Activated naive CD8-positive, alpha-beta T cell treated with anti-CD3 and anti-CD28 coated beads for 36 hours (primary cell): ENCODE measurements at regions not wholly inside any gene's neighbourhood (a gene's known extent, or its start where the extent isn't known, plus 50 kb on each side); places are given as distances from the start of the nearest gene placed in this dataset.

Experiments
- DNase-seq: peaks from one replicate; pipeline ENCODE4 v3.0.0; 2021
- H3K27ac Mint-ChIP-seq: one replicate; pipeline ENCODE4 v1.8.0; 2022; ENCODE audit warnings: mild to moderate bottlenecking, moderate library complexity, mixed read lengths
- H3K27me3 Mint-ChIP-seq: one replicate; pipeline ENCODE4 v1.8.0; 2022; ENCODE audit warnings: mild to moderate bottlenecking, mixed read lengths
- H3K36me3 Mint-ChIP-seq: one replicate; pipeline ENCODE4 v1.8.0; 2021; ENCODE audit warnings: mild to moderate bottlenecking, mixed read lengths
- H3K4me1 Mint-ChIP-seq: one replicate; pipeline ENCODE4 v1.8.0; 2021; ENCODE audit warnings: mixed read lengths
- H3K4me3 Mint-ChIP-seq: one replicate; pipeline ENCODE4 v1.8.0; 2022; ENCODE audit warnings: mild to moderate bottlenecking, moderate library complexity, mixed read lengths
- H3K9me3 Mint-ChIP-seq: one replicate; pipeline ENCODE4 v1.8.0; 2022; ENCODE audit warnings: mixed read lengths

DNA sequence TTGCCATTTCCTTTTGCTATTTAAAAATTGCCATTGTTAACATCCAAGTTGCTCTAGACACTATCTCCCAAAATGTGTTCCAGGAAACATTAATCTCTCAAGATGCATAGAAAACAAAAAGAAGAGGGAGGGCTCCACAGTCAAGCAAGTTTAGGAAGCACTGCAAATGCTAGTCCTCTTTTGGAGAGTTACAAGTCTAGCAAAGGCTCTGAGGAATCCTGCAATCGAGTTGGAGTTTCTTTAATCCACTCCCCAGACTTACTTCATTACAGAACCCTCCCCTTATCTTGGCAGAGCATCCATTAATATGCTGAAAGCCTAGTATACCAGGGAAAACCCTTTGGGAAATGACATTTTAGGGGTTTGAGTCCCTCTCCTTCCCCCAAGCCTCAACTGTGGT lies 147.9 kb downstream of the SYF2 start:
- DNase-seq = no peak
- no peaks in the 10 kb centered on the region for H3K27me3 Mint-ChIP-seq
- no peak overlapping the region for H3K4me3 Mint-ChIP-seq
- H3K9me3 Mint-ChIP-seq = no peaks in the 10 kb centered on the region
- no peak overlapping the region for H3K27ac Mint-ChIP-seq
- H3K4me1 Mint-ChIP-seq = peaks cover 5% of the 10 kb centered on the region
- H3K36me3 Mint-ChIP-seq = no peaks in the 10 kb centered on the region

DNA sequence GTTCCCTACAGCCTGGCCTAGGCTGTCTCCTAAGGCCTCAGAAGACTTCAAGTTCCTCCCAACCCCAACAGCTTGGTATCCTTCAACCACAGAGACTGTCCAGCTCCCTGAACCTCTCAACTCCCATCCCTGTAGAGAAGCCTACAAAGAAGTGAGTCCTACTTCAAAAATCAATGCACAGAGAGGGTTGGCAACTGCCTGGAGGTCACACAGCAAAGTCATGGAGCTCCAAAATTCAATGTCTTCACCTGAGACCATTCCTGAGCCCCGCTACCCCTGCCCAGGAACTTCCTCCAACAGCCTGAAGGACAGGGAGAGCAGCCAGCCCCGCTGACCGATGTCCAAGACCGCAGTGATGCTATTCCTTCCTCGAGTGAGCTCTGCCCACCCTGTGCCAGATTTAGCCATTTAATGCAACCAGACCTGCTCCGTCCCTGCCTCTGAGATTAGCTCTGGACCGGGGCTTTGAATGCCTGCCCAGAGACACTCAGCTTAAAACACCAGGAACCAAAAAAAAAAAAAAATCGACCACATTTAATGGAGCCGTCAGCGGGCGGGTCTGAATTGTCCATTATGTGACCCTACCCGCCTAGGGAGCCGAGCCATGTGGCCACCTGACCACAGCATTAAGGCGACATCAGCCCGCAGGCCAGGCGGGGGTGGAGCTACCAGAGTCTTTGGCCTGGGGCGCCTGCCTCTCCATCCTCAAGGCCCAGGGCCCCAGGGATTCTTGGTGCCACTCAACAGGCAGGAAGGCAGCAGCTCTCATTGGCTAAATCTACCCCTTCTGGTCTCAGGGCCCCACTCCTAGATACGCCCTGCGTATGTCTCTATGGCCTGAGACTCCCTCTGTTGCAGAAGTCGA lies 148.6 kb downstream of the SYF2 start:
- H3K4me1 Mint-ChIP-seq = peaks cover 5% of the 10 kb centered on the region
- no peaks in the 10 kb centered on the region for H3K27me3 Mint-ChIP-seq
- H3K36me3 Mint-ChIP-seq = no peaks in the 10 kb centered on the region
- H3K9me3 Mint-ChIP-seq = no peaks in the 10 kb centered on the region
- DNase-seq = no peak
- no peak overlapping the region for H3K4me3 Mint-ChIP-seq
- no peak overlapping the region for H3K27ac Mint-ChIP-seq

DNA sequence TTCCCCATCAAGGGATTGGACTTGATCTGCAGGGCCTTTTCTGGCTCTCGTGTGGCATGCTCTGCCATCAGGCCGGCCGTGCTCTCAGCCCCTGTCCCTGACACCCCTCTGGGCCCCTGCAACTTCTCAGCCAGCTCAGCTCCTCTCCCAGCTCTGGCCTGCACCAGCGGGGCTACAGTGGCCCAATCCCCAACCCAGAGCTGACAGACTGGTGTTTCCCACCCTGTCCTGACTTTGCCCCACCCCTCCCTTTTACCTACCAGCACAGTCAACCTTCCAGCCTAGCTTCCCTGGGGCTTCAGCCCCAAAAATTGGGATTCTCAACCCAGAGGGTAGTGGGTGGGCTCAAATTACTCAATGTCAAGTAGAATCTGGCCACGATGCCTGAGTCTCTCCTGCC lies 149.3 kb downstream of the SYF2 start:
- no peak overlapping the region for H3K4me3 Mint-ChIP-seq
- no peaks in the 10 kb centered on the region for H3K36me3 Mint-ChIP-seq
- peaks cover 3% of the 10 kb centered on the region for H3K4me1 Mint-ChIP-seq
- no peak for DNase-seq
- no peaks in the 10 kb centered on the region for H3K27me3 Mint-ChIP-seq
- H3K27ac Mint-ChIP-seq = no peak overlapping the region
- H3K9me3 Mint-ChIP-seq = no peaks in the 10 kb centered on the region

DNA sequence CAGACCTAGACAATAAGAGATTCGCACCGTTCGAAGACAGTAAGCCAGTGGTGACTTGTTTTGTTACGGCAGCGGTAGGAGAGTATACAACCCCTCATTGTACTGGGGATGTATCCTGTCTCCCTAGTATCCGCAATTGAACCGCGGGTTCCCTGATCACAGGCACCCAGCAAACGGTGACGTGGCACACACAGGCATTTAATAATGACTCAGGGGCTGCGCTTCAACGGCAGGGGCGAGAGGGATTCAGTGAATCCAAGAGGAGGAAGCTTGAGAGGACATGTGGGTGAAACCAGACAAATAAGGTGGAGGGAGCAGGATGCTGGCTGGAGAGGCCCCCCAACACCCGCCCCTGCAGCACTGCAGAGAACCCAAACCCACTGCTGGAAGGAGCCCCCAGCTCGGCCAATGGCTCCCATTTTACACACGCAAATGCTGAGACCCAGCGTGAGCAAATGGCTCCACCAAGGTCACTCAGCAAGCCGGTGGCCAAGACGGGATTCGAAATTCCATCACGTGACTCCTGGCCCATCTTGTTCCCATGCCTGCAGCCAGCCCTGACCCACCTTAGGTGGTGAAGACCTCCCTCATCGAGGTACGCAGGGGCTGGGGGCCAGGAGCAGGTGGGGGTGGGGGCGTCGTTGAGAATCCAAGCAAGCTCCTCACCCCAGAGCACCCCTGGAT lies 149.9 kb downstream of the SYF2 start:
- Mint-ChIP-seq H3K27ac (no peak overlapping the region), H3K27me3 (no peaks in the 10 kb centered on the region), H3K36me3 (peaks cover 1% of the 10 kb centered on the region), H3K4me1 (peaks cover 3% of the 10 kb centered on the region), H3K4me3 (no peak overlapping the region), H3K9me3 (peaks cover 1% of the 10 kb centered on the region)
- DNase-seq = no peak

DNA sequence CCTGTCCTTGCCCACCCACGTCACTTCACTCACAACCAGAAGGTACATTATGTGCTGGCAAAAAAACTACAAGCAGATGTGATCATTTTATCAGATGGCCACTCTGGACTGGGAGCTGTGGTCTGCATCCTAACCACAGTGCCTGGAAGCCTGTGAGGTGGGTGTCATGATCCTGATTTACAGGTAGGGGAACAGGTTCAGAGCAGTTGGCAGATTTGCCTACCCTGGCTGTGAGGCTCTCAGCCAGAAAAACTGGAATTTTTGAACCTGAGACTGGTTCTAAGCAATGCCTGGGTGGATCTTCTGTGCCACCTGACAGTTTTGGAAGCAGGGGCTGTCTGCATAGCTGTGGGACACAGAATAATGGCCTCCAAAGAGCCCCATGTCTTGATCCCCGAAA lies 150.8 kb downstream of the SYF2 start:
- peaks cover 3% of the 10 kb centered on the region for H3K4me1 Mint-ChIP-seq
- no peak overlapping the region for H3K27ac Mint-ChIP-seq
- peaks cover 7% of the 10 kb centered on the region for H3K9me3 Mint-ChIP-seq
- peaks cover 4% of the 10 kb centered on the region for H3K36me3 Mint-ChIP-seq
- DNase-seq = no peak
- no peaks in the 10 kb centered on the region for H3K27me3 Mint-ChIP-seq
- H3K4me3 Mint-ChIP-seq = no peak overlapping the region

DNA sequence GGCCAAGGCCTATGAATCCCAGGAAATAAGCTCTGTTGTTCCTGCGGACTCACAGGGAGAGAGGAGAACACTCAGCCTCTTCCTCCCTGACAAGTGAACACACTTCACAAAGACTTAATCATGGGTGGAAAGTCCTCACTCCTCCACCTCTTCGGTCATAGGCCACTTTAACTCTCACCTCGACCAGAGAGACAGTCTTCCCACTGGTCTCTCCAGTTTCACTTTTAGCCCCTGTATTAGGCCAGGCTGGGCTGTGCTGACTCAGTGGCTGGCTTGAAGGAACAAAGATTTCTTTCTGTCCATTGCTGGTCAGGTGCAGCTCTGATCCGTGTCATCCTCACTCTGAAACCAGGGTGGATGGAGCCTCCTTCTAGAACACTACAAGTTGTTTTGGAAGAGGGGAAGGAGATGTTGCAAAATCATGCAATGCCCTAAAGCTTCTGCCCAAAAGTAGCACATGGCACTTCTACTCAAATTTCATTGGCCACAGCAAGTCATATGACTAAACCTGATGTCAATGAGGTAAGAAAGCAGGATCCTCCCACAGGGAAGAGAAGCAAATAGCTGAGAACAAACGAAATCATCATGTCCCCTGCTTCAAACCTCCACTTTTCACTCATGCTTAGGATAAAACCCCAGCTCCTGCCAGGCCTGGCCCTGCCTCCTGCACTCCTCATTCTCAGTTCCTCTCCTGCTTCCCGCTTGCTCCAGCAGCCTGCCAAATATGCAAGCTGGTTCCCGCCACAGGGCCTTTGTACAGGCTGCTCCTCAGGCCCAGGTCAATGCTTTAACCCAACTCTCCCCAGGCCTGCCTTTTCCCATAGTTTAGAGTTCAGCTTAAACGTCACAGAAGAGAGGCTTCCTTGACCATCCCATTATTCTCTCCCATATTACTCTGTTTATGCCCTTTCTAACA lies 150.5 kb upstream of the RUNX3 start:
- H3K4me3 Mint-ChIP-seq = no peak overlapping the region

DNA sequence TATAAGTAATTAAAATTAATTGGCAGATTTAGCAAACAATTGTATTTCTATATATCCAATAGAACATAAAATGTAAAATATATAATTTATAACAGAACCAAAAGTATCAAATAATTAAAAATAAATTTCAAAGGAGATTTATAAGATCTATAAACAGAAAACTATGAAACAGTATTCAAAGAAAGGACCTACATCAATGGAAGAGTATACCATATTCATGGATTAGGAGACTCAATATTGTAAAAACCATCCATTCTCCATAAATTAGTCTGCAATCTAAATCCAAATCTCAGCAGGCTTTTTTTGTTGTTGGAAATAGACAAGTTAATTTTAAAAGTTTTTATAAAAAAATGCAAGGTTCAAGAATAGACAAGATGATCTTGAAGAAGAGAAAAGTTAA lies 149.0 kb upstream of the RUNX3 start:
- no peak for DNase-seq
- H3K27me3 Mint-ChIP-seq = no peaks in the 10 kb centered on the region
- peaks cover 7% of the 10 kb centered on the region for H3K9me3 Mint-ChIP-seq
- peaks cover 3% of the 10 kb centered on the region for H3K4me1 Mint-ChIP-seq
- peaks cover 4% of the 10 kb centered on the region for H3K36me3 Mint-ChIP-seq
- no peak overlapping the region for H3K4me3 Mint-ChIP-seq
- H3K27ac Mint-ChIP-seq = no peak overlapping the region

More for the DNA sequence above, 150.5 kb upstream of the RUNX3 start:
- Mint-ChIP-seq H3K27me3 (no peaks in the 10 kb centered on the region), H3K4me1 (peaks cover 3% of the 10 kb centered on the region), H3K36me3 (peaks cover 4% of the 10 kb centered on the region), H3K27ac (no peak overlapping the region), H3K9me3 (peaks cover 7% of the 10 kb centered on the region)
- DNase-seq = no peak

DNA sequence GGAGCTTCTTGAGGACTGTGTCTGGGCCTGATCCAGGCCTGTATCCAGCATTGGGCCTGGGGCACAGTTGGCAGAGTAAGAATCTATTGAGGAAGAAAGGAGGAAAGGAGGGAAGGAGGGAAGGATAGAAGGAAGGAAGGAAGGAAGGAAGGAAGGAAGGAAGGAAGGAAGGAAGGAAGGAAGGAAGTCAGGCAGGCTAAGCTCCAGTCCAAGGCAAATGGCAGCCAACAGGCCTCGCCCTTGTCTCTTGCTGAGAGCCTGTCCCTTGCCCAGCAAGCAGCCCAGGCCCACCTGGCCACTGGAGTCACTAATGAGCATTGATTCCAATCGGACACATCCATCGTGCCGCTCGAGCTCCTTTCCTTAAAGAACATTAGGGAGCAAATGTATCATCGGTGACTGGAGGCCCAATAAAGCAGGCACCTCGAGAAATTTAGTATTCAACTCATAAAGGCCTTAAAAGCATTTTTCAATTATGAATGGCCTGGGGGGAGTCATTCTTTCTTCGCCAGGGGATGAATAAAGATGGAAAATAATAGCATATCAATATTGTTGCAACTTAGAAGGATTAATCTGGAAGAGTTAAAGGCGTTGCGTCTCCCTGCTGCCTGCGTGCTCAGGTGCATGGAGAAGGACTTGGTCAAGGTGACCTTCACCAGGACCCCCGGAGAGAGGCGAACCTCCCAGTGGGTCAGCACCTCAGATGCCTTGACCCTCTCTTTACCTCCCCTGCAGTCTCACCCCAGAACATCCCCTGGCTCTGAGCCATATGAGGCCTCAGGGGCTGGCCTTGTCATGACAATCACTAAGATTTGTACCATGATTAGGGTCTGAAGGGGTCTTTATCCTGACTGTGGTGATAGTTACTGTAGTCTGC lies 144.5 kb upstream of the RUNX3 start:
- no peaks in the 10 kb centered on the region for H3K4me1 Mint-ChIP-seq
- no peak overlapping the region for H3K27ac Mint-ChIP-seq
- DNase-seq = no peak
- no peak overlapping the region for H3K4me3 Mint-ChIP-seq
- H3K27me3 Mint-ChIP-seq = no peaks in the 10 kb centered on the region
- H3K36me3 Mint-ChIP-seq = peaks cover 4% of the 10 kb centered on the region
- H3K9me3 Mint-ChIP-seq = peaks cover 7% of the 10 kb centered on the region

DNA sequence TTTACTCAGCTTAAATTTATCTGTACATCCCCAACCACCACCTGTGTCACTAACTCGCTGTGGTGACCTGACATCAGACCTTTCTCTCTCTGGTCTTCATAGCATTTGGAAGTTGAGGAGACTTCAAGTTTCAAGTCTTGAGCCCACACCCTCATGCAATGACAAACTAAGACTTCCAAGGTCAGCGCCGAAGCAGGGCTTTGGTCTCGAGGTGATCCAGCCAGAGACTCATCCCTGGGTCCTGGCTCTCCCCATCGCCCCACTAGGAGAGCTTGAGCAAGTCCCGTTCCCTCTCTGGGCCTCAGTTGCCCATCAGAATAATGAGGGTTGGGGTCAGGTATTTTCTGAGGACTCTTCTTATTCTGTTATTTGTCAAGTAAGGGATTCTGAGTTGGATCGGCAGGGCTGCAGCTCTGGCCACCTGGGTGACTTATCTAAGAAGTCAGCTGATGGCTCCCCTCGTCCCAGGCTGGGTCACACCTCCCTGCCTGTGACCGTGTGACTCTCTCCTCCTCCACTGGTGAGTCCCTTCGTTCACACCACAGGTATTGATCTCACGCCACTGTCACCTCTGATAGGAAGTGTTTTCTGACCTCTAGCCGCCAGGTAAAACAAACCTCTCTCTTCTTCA lies 143.7 kb upstream of the RUNX3 start:
- no peak for DNase-seq
- no peaks in the 10 kb centered on the region for H3K4me1 Mint-ChIP-seq
- no peak overlapping the region for H3K27ac Mint-ChIP-seq
- peaks cover 7% of the 10 kb centered on the region for H3K9me3 Mint-ChIP-seq
- no peaks in the 10 kb centered on the region for H3K27me3 Mint-ChIP-seq
- H3K36me3 Mint-ChIP-seq = peaks cover 4% of the 10 kb centered on the region
- no peak overlapping the region for H3K4me3 Mint-ChIP-seq

DNA sequence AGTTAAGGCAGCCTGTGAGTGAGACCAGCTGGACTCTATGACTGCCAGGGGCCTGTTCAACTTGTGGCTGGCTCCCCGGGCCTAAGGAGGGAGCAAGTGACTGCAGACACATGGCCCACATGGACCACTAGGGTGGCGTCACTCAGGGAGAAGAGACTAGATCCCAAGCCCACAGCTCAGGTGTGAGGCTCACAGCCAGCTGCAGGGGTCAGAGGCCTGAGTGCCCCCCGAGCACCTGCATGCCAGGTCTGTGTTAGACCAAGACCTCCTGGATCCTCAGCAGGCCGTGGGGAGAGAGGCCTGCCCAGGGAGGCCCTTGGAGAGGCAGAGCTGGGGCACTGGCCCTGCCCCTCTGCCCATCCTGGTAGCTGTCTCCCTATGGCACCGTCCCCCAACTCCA lies 142.4 kb upstream of the RUNX3 start:
- no peak overlapping the region for H3K27ac Mint-ChIP-seq
- H3K4me1 Mint-ChIP-seq = no peaks in the 10 kb centered on the region
- peaks cover 4% of the 10 kb centered on the region for H3K36me3 Mint-ChIP-seq

DNA sequence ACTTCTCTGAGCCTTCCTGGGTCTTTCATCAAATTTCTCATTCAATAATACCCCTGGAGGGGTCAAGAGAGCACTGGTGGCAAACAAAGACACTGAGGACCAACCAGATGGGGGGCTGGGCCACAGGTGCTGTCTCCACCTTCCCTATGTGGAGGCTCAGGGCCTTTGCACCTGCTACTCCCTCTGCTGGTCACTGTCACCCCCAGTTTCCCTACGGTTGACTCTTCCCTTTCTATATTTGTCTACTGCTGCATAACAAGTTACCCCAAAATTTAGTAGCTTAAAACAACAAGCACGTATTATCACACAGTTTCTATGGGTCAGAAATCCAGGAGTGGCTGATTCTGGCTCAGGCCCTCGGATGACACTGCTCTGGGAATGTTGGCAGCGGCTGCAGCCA lies 138.8 kb upstream of the RUNX3 start:
- no peaks in the 10 kb centered on the region for H3K27me3 Mint-ChIP-seq
- no peak overlapping the region for H3K27ac Mint-ChIP-seq
- H3K9me3 Mint-ChIP-seq = no peaks in the 10 kb centered on the region
- DNase-seq = peak; percentile 18
- peaks cover 10% of the 10 kb centered on the region for H3K4me1 Mint-ChIP-seq
- H3K4me3 Mint-ChIP-seq = no peak overlapping the region
- no peaks in the 10 kb centered on the region for H3K36me3 Mint-ChIP-seq

More for the DNA sequence above, 142.4 kb upstream of the RUNX3 start:
- Mint-ChIP-seq H3K27me3 (no peaks in the 10 kb centered on the region), H3K9me3 (peaks cover 7% of the 10 kb centered on the region), H3K4me3 (no peak overlapping the region)
- no peak for DNase-seq

DNA sequence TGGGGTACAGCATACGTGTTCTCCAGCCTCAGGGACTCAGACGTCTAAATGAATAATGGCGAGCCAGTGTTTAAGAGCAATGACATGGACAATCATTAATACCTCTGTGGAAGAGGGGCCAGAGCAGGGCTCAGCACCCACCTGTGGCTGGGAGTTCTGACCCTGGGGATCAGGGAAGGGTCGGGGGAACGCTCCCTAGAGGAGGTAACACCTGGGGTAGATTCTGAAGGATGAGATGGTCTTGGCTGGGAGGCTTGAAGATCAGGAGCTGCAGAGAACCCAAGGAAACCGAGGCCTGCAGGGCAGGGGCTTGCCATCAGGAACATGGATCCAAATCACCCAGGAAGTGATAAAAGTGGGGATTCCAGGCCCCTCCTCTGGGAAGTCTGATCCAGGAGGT lies 138.2 kb upstream of the RUNX3 start:
- H3K4me1 Mint-ChIP-seq = peaks cover 13% of the 10 kb centered on the region
- H3K9me3 Mint-ChIP-seq = no peaks in the 10 kb centered on the region
- H3K4me3 Mint-ChIP-seq = no peak overlapping the region
- H3K36me3 Mint-ChIP-seq = no peaks in the 10 kb centered on the region
- no peak overlapping the region for H3K27ac Mint-ChIP-seq
- no peak for DNase-seq
- H3K27me3 Mint-ChIP-seq = no peaks in the 10 kb centered on the region

DNA sequence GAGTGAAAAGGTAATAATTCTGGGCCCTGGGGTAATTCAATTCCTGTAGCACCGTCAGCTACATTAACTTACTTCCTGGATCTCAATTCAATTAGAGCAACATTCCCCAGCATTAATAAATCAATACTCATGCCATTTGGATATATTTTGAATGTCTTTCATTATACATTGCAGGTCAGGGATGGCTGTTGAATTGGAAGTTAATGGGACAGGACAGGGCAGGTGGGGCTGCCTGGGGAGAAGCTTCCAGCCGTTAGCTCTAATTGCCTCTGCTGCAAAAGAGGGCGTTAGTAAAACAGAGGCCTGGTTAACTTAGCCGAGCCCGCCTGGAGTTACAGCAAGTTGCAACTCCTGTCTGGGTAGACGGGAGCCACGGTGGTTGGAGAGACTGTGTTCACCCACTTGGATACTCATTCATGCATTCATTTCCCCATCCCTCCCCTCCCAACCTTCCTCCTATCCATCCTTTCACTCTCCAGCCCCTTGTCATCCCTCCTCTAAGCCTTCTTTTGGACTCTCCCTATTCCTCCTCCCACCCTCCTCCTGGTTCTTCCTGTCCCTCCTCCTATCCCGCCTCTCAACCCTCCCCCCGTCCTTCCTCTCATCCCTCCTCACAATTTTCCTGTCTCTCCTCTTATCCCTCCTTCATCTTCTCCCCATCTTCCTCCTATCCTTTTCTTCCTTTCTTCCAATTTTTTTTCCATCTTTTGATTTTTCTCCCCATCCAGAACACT lies 137.6 kb upstream of the RUNX3 start:
- no peaks in the 10 kb centered on the region for H3K27me3 Mint-ChIP-seq
- H3K9me3 Mint-ChIP-seq = no peaks in the 10 kb centered on the region
- DNase-seq = no peak
- H3K4me1 Mint-ChIP-seq = peaks cover 13% of the 10 kb centered on the region
- H3K4me3 Mint-ChIP-seq = no peak overlapping the region
- no peaks in the 10 kb centered on the region for H3K36me3 Mint-ChIP-seq
- no peak overlapping the region for H3K27ac Mint-ChIP-seq
